ENCODE measurements at regions not wholly inside any gene's neighbourhood (a gene's known extent, or its start where the extent isn't known, plus 50 kb on each side); places are given as distances from the start of the nearest gene placed in this dataset.
"Not testable (repeated sequence)": the region's sequence is repeated elsewhere in the genome, so short reads cannot be mapped to it uniquely, and the experiment has no call there.

GRCh38 chr5:125487231-125487630 lies 740.8 kb upstream of the ZNF608 start:
- no peak for DNase-seq

- not testable (repeated sequence) for DNase-seq
Observed at GRCh38 chr5:125487652-125488051, 741.2 kb upstream of the ZNF608 start.

- no peak for DNase-seq
Observed at GRCh38 chr5:125489146-125489545, 742.7 kb upstream of the ZNF608 start.

GRCh38 chr5:125491986-125492492 lies 745.6 kb upstream of the ZNF608 start:
- no peak for DNase-seq

- no peak for DNase-seq
Observed at GRCh38 chr5:125492977-125493376, 746.5 kb upstream of the ZNF608 start.

- DNase-seq = no peak
Observed at GRCh38 chr5:125496393-125496792, 750.0 kb upstream of the ZNF608 start.

GRCh38 chr5:125497651-125498050 lies 751.2 kb upstream of the ZNF608 start:
- no peak for DNase-seq

- no peak for DNase-seq
Observed at GRCh38 chr5:125499636-125500332, 753.3 kb upstream of the ZNF608 start.

GRCh38 chr5:125501396-125501795 lies 755.0 kb upstream of the ZNF608 start:
- no peak for DNase-seq

- no peak for DNase-seq
Observed at GRCh38 chr5:125503946-125504345, 757.5 kb upstream of the ZNF608 start.

- DNase-seq = no peak
Observed at GRCh38 chr5:125505115-125505514, 758.7 kb upstream of the ZNF608 start.

GRCh38 chr5:125506124-125506523 lies 759.7 kb upstream of the ZNF608 start:
- no peak for DNase-seq

GRCh38 chr5:125508225-125508624 lies 761.8 kb upstream of the ZNF608 start:
- DNase-seq = no peak

- no peak for DNase-seq
Observed at GRCh38 chr5:125510651-125511050, 764.2 kb upstream of the ZNF608 start.

- DNase-seq = no peak
Observed at GRCh38 chr5:125517973-125518550, 771.6 kb upstream of the ZNF608 start.

- DNase-seq = no peak
Observed at GRCh38 chr5:125521289-125521688, 774.9 kb upstream of the ZNF608 start.

GRCh38 chr5:125525356-125525755 lies 778.9 kb upstream of the ZNF608 start:
- DNase-seq = no peak

GRCh38 chr5:125526966-125527365 lies 780.5 kb upstream of the ZNF608 start:
- peak; percentile 58 for DNase-seq

- DNase-seq = no peak
Observed at GRCh38 chr5:125528881-125529280, 782.4 kb upstream of the ZNF608 start.

GRCh38 chr5:125530833-125531615 lies 784.6 kb upstream of the ZNF608 start:
- DNase-seq = no peak

- DNase-seq = no peak
Observed at GRCh38 chr5:125536095-125536494, 789.7 kb upstream of the ZNF608 start.

- no peak for DNase-seq
Observed at GRCh38 chr5:125536582-125536981, 790.1 kb upstream of the ZNF608 start.

- no peak for DNase-seq
Observed at GRCh38 chr5:125537661-125538060, 791.2 kb upstream of the ZNF608 start.

- DNase-seq = no peak
Observed at GRCh38 chr5:125538469-125538868, 792.0 kb upstream of the ZNF608 start.

Data from islet precursor cell (in vitro differentiated cells).